GM18909 (cell line): ENCODE measurements at regions not wholly inside any gene's neighbourhood (a gene's known extent, or its start where the extent isn't known, plus 50 kb on each side); places are given as distances from the start of the nearest gene placed in this dataset.

Experiments used
- ATAC-seq: cut with Tn5 transposase; IDR thresholded peaks from one replicate; pipeline ENCODE4 v1.9.1; 2021; ENCODE audit warnings: mild to moderate bottlenecking; ENCODE audit not compliant: unreplicated experiment, poor library complexity

- no peak for ATAC-seq
Measured at GRCh38 chr3:68067314-68067713, 412.9 kb upstream of the SUCLG2 start.

GRCh38 chr3:68062926-68063325 lies 408.5 kb upstream of the SUCLG2 start:
- ATAC-seq = no peak

GRCh38 chr3:68060910-68061309 lies 406.5 kb upstream of the SUCLG2 start:
- ATAC-seq = no peak

GRCh38 chr3:68060191-68060590 lies 405.8 kb upstream of the SUCLG2 start:
- ATAC-seq = no peak

DNA sequence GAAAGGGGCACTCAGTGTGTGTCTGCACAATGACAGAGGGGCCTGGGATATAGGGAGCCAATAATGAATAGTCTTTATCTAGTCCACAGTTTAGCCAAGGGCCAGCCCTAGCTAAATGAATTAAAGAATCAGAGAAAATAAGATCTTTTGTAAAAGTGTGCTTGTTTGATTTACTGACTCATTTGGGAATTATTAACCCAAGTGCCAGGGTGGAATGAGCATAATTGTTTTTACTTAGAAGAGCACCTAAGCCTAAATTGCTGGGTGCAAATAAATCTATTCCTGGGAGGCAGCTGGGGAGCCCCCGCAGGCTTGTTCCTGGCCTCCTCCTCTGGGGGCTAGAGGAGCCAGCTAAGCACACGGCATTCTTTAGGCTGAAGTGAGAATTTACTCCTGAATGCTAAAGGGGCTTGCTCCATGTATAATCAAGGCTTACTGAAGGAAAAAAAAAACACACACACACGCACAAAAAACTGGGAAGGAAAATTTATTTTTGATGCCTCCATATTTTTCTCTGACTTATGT lies 405.3 kb upstream of the SUCLG2 start:
- no peak for ATAC-seq

DNA sequence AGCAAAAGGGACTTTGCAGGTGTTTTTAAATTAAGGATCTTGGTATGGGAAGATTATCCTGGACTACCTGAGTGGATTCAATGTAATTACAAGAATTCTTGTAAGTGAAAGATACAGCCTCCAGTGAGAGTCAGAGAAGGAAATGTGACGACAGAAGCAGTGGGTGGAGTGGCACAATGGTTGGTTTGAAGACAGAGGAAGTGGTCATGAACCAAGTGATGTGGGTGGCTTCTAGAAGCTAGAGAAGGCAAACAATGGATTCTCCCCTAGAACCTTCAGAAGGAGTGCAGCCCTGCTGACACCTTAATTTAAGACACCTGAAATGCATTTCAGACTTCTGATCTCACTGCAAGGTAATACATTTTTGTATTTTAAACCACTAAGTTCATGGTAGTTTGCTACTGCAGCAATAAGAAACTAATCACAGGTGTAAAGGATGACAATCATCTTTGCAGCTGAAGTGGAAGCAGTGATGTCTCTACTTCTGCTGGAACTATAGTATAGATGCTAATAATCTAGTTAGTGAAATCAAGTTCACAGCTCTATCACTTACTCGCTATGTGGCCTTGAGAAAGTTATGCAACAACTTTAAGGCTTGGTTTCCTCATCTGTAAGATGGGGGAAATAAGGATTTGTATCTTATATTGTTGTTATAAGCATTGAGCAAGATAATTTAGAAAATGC lies 403.4 kb upstream of the SUCLG2 start:
- ATAC-seq = no peak

- ATAC-seq = no peak
Measured at GRCh38 chr3:68056556-68056955, 402.1 kb upstream of the SUCLG2 start.

DNA sequence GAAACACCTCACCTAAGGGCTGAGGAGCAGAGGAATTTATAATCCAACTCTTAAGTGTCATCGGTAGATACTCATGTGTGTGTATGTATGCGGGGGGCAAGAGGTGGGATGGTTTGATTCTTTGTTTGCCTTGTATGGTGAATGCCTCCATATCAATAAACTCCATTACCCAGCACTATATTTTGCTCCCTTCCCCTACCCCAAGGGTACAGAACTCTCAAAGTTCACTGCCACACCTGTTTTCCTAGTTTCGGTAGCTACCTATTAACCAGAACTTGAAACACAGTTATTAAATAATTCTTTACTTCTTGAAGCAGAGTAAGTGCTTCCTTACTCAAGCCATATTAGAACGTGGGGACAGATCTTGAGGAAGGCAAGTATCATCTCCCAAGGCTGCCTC lies 400.8 kb upstream of the SUCLG2 start:
- no peak for ATAC-seq

DNA sequence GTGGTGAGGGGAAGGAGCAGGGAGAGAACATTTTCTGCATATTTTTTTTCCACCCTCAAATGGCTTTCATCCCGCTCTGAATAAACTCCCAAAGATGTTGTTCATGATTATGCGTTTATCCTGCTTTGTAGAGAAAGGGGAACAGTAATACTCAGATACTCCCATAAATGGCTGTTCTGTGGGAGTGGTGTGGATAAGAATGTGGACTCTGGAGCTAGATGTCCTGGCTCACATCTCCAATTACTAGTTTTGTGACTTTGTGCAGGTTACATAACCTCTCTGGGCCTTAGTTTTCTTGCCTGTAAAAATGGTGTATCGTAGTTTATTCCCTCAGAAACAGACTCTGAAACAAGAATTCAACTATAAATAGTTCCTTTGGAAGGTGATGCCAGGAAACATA lies 395.4 kb upstream of the SUCLG2 start:
- ATAC-seq = no peak

DNA sequence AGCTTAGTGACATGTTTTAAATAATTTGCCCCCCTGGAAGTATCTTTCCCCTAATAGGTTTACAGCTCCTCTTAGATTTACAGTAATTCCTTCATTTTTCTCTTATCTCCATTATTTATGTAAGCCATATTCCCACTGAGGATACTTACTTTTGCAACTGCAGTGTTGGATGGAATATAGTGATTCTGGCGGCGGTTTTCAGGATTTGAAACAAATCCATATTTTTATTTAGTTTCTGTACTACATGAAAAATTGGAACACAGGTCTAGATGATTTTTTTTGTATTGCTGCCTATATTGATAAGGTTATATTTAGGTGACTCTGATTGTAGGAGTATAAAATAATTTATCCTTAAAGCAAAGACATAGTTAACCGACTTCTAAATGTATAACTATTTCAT lies 391.6 kb upstream of the SUCLG2 start:
- no peak for ATAC-seq

DNA sequence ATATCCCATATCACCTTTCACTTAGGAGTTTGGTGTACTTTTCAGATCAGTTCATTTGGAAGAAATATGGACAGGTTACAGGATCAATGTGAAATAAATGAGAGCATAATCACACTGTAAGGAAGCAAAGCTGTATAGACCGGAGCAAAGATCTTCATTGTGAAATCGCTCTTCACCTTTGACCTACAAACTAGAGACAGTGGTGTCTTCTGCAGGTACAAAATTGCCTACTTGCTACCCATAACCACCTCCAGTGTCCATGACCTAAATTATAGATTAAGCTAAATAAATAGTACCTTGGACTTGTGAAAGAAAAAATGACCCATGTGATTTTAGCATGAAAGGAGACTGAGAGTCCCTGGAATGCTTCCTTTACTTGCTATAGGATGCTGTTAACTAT lies 379.5 kb upstream of the SUCLG2 start:
- ATAC-seq = no peak

DNA sequence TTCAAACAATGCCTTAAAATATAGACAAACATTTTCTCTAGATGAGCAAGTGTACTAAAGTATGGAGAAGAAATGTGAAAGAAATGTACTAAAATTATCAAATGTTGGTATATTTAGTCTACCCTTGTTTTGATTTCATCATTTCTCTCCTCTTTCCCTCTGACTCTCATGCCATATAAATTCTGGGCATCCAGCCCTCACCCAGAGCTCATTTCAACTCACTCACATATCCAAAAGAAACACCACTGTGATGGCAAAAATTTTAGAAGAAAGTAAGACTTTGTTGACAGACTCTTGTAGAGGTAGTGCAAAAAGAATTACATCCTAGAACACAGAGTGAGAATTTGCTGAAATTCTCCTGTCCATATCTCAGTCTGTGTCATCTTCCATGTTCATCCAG lies 377.8 kb upstream of the SUCLG2 start:
- no peak for ATAC-seq

DNA sequence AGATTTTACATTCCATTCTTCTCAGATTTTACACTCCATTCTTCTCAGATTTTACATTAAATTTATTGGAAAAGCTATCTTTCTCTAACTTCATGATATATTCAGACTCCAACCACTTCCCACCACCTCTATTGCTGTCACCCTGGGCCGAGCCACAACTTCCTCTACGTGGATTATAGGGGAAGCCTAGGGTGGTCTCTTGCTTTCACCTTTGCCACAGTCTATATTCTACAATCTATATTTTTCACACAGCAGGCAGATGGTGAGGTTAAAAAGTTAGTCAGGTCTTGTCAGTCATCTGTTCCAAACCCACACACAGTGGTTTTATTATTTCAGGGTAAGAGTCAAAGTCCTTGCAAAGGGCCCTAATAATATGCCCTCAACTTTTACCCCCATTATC lies 370.8 kb upstream of the SUCLG2 start:
- ATAC-seq = no peak

DNA sequence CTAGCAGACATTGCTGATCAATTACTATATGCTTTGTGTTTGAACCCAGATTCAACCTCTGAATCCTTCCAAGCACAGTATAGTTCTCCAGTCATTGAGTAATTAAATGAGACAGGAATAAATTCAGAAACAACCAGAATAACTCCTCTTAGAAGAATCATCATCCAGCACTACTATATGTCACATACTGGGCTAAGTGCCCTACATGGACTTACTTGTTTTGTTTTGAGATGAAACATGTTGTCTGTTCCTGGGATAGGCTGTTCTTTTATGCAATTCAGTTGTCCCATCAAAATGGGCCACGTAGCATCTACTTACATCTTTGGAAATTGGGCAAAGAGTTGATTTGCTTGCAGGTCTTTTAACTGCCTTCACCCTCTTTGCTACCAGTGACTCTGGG lies 365.5 kb upstream of the SUCLG2 start:
- ATAC-seq = no peak

DNA sequence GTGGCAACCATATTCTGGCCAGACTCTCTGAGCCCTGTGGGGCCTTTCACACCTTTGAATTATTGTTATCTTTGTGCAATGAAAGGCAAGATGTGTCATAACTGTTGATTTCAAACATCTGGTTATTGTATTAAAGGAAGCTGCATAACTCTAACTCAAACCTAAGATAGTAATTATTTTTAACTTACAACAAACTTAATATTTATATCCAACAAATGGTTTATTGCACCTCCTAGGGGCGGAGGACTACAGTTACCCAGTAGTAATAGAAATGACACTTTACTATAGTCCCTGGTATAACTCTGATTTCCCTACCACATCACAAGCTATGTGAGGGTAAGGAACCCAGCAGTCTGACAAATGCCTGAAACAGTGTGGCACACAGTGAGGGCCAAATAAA lies 363.9 kb upstream of the SUCLG2 start:
- no peak for ATAC-seq

DNA sequence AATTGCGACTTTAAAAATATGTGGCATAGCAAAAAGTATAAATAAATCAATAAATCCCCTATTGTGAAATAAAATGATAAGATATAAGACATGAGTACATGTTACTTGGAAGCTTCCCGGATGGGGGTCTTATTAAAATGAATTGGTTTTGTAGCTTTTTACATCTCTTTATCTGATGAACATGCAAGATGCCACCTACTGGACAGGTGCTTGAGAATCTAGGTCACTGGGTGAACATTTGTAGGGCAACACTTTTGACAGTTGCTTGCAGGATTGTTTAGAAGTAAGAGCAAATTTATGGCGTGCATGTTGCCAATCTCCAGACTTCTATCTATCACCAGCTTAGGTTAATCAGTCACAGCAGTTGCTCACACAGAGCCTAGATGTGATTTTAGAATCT lies 362.7 kb upstream of the SUCLG2 start:
- no peak for ATAC-seq

DNA sequence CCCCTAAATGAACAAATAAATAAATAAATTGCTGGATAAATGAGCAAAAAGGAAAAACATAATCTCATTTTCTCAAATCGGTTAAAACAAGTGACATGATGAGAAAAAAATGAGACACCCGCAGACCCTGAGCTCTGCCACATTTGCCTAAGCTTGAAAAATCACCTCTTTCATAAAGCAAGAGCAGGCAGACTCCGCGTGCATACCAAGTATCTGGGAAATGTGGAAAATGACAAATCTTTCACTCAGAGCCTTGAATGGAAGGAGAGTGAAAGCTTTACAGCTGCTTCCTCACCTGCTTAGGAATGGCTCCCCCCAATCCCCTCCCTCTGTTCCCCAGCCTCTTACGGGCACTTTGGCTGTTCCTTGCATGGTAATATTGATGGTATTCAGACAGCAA lies 355.5 kb upstream of the SUCLG2 start:
- no peak for ATAC-seq

- no peak for ATAC-seq
Measured at GRCh38 chr3:68007621-68008226, 353.3 kb upstream of the SUCLG2 start.

DNA sequence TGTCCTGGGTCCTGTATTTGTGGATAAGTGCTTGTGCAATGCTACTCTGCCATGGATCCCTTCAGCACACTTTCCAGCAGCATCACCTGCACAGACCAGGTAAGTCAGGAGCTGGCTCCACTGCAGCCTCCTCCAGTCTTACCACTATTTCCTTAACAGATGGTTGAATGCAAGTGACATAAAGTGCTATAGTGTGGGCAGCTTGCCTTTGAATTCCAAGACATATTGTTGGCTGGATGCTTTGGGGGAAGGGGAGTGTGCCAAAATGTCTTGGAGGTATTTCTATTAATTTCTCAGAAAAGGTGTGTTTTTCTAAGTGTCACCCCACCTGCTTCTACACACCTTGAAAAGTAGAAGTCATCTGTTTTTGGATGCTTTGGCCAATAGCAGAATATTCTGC lies 352.2 kb upstream of the SUCLG2 start:
- ATAC-seq = no peak

- no peak for ATAC-seq
Measured at GRCh38 chr3:68004091-68004490, 349.7 kb upstream of the SUCLG2 start.

GRCh38 chr3:67998281-67998680 lies 343.9 kb upstream of the SUCLG2 start:
- ATAC-seq = no peak

DNA sequence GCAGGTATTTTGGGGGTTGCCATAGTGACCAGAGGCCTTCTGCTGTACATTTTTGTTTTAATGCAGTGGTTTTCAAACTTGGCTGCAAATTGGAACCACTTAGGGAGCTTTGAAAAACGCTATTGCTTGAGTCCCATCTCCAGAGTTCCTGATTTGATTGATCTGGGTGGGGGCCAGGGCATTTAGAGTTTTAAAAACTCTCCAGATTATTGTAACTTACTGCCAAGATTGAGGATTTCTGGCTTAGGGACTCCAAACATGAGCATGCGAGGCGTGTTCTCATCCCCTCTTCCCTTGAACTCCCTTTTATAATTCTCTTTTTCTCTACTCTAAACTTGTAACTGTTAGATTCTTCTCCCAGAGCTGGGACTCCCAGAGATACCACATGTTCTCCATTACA lies 340.8 kb upstream of the SUCLG2 start:
- no peak for ATAC-seq
